ENCODE measurements at regions not wholly inside any gene's neighbourhood (a gene's known extent, or its start where the extent isn't known, plus 50 kb on each side); places are given as distances from the start of the nearest gene placed in this dataset.

GRCh38 chrX:96575011-96575410 is 109.6 kb upstream of the DIAPH2 start:
- Histone ChIP-seq H3K27ac (no peak overlapping the region), H3K9me3 (no peaks in the 10 kb centered on the region), H3K4me3 (no peak overlapping the region), H3K36me3 (no peaks in the 10 kb centered on the region), H3K4me1 (no peaks in the 10 kb centered on the region), H3K27me3 (no peaks in the 10 kb centered on the region)
- WGBS, 2 donors = 84 to 95% methylated on average over 1 of the region's 1 CpG
- TF ChIP-seq POLR2A (IDR thresholded peaks at IDR 0.05) (no peak), EP300 (IDR thresholded peaks at IDR 0.05) (no peak), CTCF (IDR thresholded peaks at IDR 0.05) (no peak), POLR2AphosphoS5 (IDR thresholded peaks at IDR 0.05) (no peak)
- ATAC-seq (ENCODE audit: low FRiP score in 2 of 2) = no peak
- DNase-seq = no peak

- ATAC-seq (ENCODE audit: low FRiP score in 2 of 2) = no peak
Measured at GRCh38 chrX:96576368-96576767, 108.3 kb upstream of the DIAPH2 start.

GRCh38 chrX:96578781-96579180 is 105.9 kb upstream of the DIAPH2 start:
- TF ChIP-seq POLR2AphosphoS5 (IDR thresholded peaks at IDR 0.05) = no peak
- TF ChIP-seq EP300 (IDR thresholded peaks at IDR 0.05) = no peak
- TF ChIP-seq CTCF (IDR thresholded peaks at IDR 0.05) = no peak
- no peak for TF ChIP-seq POLR2A (IDR thresholded peaks at IDR 0.05)
- Histone ChIP-seq H3K4me1 (no peaks in the 10 kb centered on the region), H3K9me3 (no peaks in the 10 kb centered on the region), H3K36me3 (no peaks in the 10 kb centered on the region), H3K27ac (no peak overlapping the region), H3K27me3 (no peaks in the 10 kb centered on the region), H3K4me3 (no peak overlapping the region)
- ATAC-seq (ENCODE audit: low FRiP score in 2 of 2) (no peak), DNase-seq (no peak)

More at GRCh38 chrX:96576368-96576767, 108.3 kb upstream of the DIAPH2 start:
- Histone ChIP-seq H3K27me3 (no peaks in the 10 kb centered on the region), H3K36me3 (no peaks in the 10 kb centered on the region), H3K4me1 (no peaks in the 10 kb centered on the region), H3K27ac (no peak overlapping the region), H3K9me3 (no peaks in the 10 kb centered on the region), H3K4me3 (no peak overlapping the region)
- TF ChIP-seq POLR2A (IDR thresholded peaks at IDR 0.05) (no peak), EP300 (IDR thresholded peaks at IDR 0.05) (no peak), POLR2AphosphoS5 (IDR thresholded peaks at IDR 0.05) (no peak), CTCF (IDR thresholded peaks at IDR 0.05) (no peak)
- WGBS, 2 donors = 68 to 82% methylated on average over 2 of the region's 2 CpGs
- DNase-seq = no peak

- Histone ChIP-seq H3K9me3 (no peaks in the 10 kb centered on the region), H3K36me3 (no peaks in the 10 kb centered on the region), H3K27ac (no peak overlapping the region), H3K27me3 (no peaks in the 10 kb centered on the region), H3K4me3 (no peak overlapping the region), H3K4me1 (no peaks in the 10 kb centered on the region)
- no peak for DNase-seq
- no peak for ATAC-seq (ENCODE audit: low FRiP score in 2 of 2)
- no peak for TF ChIP-seq EP300 (IDR thresholded peaks at IDR 0.05)
- TF ChIP-seq POLR2AphosphoS5 (IDR thresholded peaks at IDR 0.05) = no peak
- no peak for TF ChIP-seq CTCF (IDR thresholded peaks at IDR 0.05)
- no peak for TF ChIP-seq POLR2A (IDR thresholded peaks at IDR 0.05)
Measured at GRCh38 chrX:96579252-96579651, 105.4 kb upstream of the DIAPH2 start.

- DNase-seq (no peak), ATAC-seq (ENCODE audit: low FRiP score in 2 of 2) (no peak)
- WGBS, 2 donors = 93 to 100% methylated on average over 2 of the region's 2 CpGs
- H3K9me3 ChIP-seq = no peaks in the 10 kb centered on the region
- H3K27ac ChIP-seq = no peak overlapping the region
- TF ChIP-seq CTCF (IDR thresholded peaks at IDR 0.05) (no peak), EP300 (IDR thresholded peaks at IDR 0.05) (no peak), POLR2A (IDR thresholded peaks at IDR 0.05) (no peak), POLR2AphosphoS5 (IDR thresholded peaks at IDR 0.05) (no peak)
- no peaks in the 10 kb centered on the region for H3K4me1 ChIP-seq
- no peaks in the 10 kb centered on the region for H3K27me3 ChIP-seq
- no peak overlapping the region for H3K4me3 ChIP-seq
- H3K36me3 ChIP-seq = no peaks in the 10 kb centered on the region
Measured at GRCh38 chrX:96590403-96590802, 94.2 kb upstream of the DIAPH2 start.
